ENCODE measurements at regions not wholly inside any gene's neighbourhood (a gene's known extent, or its start where the extent isn't known, plus 50 kb on each side); places are given as distances from the start of the nearest gene placed in this dataset.

DNA sequence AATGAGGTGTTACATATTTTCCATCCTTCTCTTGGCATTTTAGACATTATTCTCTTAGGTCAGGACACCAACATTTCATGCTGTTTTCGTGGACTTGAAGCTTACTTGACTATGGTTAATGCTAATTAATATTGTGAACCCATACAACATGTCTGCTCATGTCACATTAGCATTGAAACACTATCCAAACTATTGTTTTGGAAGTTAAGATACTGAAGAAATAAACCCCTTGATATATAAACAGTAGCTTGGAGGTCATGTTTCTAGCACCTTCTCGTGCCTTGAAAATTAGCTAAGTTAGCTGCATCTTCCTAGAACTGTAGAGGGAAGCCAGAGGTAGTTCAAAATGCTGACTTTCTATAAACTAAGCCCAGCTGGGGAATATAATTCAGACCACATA lies 288.8 kb downstream of the LTN1 start:
- Mint-ChIP-seq H3K36me3 (ENCODE audit: insufficient read depth, unreplicated experiment) (no peaks in the 10 kb centered on the region), H3K4me1 (ENCODE audit: low read depth, unreplicated experiment) (no peaks in the 10 kb centered on the region), H3K27me3 (ENCODE audit: unreplicated experiment) (no peaks in the 10 kb centered on the region), H3K27ac (ENCODE audit: unreplicated experiment) (no peak overlapping the region), H3K4me3 (ENCODE audit: low read depth, unreplicated experiment) (no peak overlapping the region), H3K9me3 (ENCODE audit: low read depth, unreplicated experiment) (peaks cover 4% of the 10 kb centered on the region)
- DNase-seq: no peak
- BruUV-seq (replicated peaks): no TSS peak
- intact Hi-C loops (cut with micrococcal nuclease; ENCODE audit: unreplicated experiment): no loop called here
- TF ChIP-seq, protein P1, sequence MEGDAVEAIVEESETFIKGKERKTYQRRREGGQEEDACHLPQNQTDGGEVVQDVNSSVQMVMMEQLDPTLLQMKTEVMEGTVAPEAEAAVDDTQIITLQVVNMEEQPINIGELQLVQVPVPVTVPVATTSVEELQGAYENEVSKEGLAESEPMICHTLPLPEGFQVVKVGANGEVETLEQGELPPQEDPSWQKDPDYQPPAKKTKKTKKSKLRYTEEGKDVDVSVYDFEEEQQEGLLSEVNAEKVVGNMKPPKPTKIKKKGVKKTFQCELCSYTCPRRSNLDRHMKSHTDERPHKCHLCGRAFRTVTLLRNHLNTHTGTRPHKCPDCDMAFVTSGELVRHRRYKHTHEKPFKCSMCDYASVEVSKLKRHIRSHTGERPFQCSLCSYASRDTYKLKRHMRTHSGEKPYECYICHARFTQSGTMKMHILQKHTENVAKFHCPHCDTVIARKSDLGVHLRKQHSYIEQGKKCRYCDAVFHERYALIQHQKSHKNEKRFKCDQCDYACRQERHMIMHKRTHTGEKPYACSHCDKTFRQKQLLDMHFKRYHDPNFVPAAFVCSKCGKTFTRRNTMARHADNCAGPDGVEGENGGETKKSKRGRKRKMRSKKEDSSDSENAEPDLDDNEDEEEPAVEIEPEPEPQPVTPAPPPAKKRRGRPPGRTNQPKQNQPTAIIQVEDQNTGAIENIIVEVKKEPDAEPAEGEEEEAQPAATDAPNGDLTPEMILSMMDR (IDR thresholded peaks at IDR 0.05; ENCODE audit: unreplicated experiment): no peak
- CTCF ChIA-PET: no interaction called here

DNA sequence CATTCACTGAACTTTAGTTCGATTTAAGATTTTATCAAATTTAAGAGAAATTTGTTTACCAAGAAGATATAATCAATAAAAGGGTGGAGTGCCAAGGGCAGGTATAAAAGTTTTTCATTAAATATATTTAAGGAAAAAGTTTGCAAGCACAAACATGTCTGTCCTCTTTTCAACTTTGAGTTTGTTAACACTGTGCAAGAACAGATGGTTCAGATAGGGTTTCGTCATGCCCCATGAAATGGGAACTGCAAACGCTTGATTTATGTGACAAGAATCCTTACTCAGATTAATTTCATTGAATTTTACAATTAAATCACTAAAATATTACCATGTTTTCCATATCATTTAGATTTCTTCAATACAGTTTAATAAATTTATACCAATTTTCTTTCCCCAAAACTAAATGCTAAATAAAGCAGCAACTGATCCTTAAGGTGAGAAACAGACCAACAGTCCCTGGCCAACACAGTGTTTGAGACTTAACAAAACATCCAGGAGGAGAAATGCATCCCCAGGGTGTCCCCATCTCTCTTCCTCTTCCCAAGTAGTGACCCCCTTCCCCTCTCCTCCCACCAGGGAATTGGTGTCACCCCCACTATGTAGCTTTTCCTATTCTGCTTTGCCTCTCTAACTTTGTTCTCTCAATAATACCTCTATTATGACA lies 292.9 kb downstream of the LTN1 start:
- no peak overlapping the region for H3K4me3 Mint-ChIP-seq (ENCODE audit: low read depth, unreplicated experiment)
- no peak for DNase-seq
- H3K4me1 Mint-ChIP-seq (ENCODE audit: low read depth, unreplicated experiment): no peaks in the 10 kb centered on the region
- H3K9me3 Mint-ChIP-seq (ENCODE audit: low read depth, unreplicated experiment): peaks cover 2% of the 10 kb centered on the region
- CTCF ChIA-PET: no interaction called here
- intact Hi-C loops (cut with micrococcal nuclease; ENCODE audit: unreplicated experiment): no loop called here
- TF ChIP-seq, protein P1 (IDR thresholded peaks at IDR 0.05; ENCODE audit: unreplicated experiment): no peak
- H3K27me3 Mint-ChIP-seq (ENCODE audit: unreplicated experiment): no peaks in the 10 kb centered on the region
- H3K36me3 Mint-ChIP-seq (ENCODE audit: insufficient read depth, unreplicated experiment): no peaks in the 10 kb centered on the region
- BruUV-seq (replicated peaks): no TSS peak
- H3K27ac Mint-ChIP-seq (ENCODE audit: unreplicated experiment): no peak overlapping the region

DNA sequence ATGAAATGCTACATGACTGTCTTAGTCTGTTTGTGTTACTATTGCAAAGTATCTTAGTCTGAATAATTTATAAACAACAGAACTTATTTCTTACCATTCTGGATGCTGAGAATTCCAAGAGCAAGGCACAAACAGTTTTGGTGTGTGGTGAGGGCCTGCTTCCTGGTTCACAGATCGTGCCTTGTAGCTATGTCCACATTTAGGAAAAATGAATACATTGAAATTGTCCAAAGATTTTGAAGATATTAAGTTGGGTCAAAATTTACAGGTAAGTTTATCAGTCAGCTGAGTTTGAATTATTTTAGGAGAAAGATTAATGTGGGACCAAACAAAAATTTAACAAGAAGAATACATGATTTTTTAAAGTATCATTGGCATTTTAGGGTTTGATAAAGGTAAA lies 293.5 kb downstream of the LTN1 start:
- H3K4me1 Mint-ChIP-seq (ENCODE audit: low read depth, unreplicated experiment): no peaks in the 10 kb centered on the region
- DNase-seq: no peak
- H3K27ac Mint-ChIP-seq (ENCODE audit: unreplicated experiment): no peak overlapping the region
- H3K9me3 Mint-ChIP-seq (ENCODE audit: low read depth, unreplicated experiment): peaks cover 2% of the 10 kb centered on the region
- H3K36me3 Mint-ChIP-seq (ENCODE audit: insufficient read depth, unreplicated experiment): no peaks in the 10 kb centered on the region
- no TSS peak for BruUV-seq (replicated peaks)
- TF ChIP-seq, protein P1 (IDR thresholded peaks at IDR 0.05; ENCODE audit: unreplicated experiment): no peak
- CTCF ChIA-PET: no interaction called here
- intact Hi-C loops (cut with micrococcal nuclease; ENCODE audit: unreplicated experiment): no loop called here
- no peak overlapping the region for H3K4me3 Mint-ChIP-seq (ENCODE audit: low read depth, unreplicated experiment)
- H3K27me3 Mint-ChIP-seq (ENCODE audit: unreplicated experiment): no peaks in the 10 kb centered on the region

DNA sequence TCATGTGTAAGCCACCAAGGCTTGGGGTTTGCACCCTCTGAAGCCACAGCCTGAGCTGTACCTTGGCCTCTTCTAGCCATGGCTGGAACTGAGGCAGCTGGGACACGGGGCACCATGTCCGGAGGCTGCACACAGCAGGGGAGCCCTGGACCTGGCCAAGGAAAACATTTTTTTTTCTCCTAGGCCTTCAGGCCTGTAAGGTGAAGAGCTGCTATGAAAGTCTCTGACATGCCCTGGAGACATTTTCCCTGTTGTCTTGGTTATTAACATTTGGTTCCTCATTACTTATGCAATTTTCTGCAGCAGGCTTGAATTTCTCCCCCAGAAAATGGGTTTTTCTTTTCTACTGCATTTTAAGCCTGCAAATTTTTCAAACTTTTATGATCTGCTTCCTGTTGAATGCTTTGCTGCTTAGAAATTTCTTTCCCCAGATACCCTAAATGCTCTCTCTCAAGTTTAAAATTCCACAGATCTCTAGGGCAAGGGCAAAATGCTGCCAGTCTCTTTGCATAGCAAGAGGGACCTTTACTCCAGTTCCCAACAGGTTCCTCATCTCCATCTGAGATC lies 295.8 kb downstream of the LTN1 start:
- H3K27me3 Mint-ChIP-seq (ENCODE audit: unreplicated experiment): no peaks in the 10 kb centered on the region
- no peak overlapping the region for H3K27ac Mint-ChIP-seq (ENCODE audit: unreplicated experiment)
- H3K36me3 Mint-ChIP-seq (ENCODE audit: insufficient read depth, unreplicated experiment): no peaks in the 10 kb centered on the region
- intact Hi-C loops (cut with micrococcal nuclease; ENCODE audit: unreplicated experiment): no loop called here
- H3K4me3 Mint-ChIP-seq (ENCODE audit: low read depth, unreplicated experiment): no peak overlapping the region
- H3K9me3 Mint-ChIP-seq (ENCODE audit: low read depth, unreplicated experiment): no peaks in the 10 kb centered on the region
- BruUV-seq (replicated peaks): no TSS peak
- CTCF ChIA-PET: no interaction called here
- TF ChIP-seq, protein P1 (IDR thresholded peaks at IDR 0.05; ENCODE audit: unreplicated experiment): no peak
- no peaks in the 10 kb centered on the region for H3K4me1 Mint-ChIP-seq (ENCODE audit: low read depth, unreplicated experiment)
- DNase-seq: no peak
